ENCODE measurements at regions not wholly inside any gene's neighbourhood (a gene's known extent, or its start where the extent isn't known, plus 50 kb on each side); places are given as distances from the start of the nearest gene placed in this dataset.
A peak's percentile ranks its signal among the peaks of the same experiment; 100 is the strongest.

DNA sequence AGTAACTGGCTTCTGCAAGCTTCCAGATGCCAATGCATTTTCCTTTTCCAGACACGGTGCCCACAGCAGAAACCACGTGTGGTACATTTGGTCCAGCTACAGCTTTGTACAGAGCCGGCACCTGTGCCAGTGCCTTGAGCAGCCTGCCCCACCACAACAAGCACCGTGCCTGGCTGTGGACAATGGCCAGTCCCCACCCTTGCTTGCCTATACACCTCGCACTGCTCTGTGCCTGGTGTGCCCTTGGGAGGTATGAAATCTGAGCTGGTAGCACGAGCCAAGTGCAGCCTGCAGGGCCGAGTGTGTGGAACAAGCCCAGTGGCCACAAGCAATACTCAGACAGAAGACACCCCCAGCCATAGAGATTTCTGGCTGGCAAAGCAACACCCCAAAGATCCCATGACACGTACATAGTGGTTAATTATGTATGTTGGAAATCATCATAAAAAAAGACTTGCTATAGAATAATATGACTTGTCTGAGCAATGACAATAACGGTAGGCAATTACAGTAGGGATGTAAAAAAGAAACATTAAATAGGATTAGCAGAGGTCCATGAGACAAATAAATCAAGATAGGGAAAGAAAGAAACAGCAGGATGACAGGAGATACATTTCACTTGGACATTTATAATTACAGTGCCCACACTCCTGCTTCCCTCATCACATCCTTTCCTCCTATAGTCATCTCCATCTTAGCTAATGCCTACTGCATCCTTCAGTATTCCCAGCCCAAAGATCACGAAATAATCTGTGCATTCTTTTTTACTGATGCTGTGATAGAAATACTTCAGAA lies 1399.5 kb downstream of the PCDH9 start:
- TF ChIP-seq ARNT (IDR thresholded peaks at IDR 0.05) (no peak), PKNOX1 (IDR thresholded peaks at IDR 0.05) (peak; percentile 78), ELF4 (IDR thresholded peaks at IDR 0.05) (no peak)
- CTCF ChIA-PET = no interaction called here
- DNase-seq (ENCODE audit: extremely low spot score) = peak; percentile 48
- POLR2A ChIA-PET = interaction anchor here (1.2 kb wide), 1 partner anchor 8 kb away, joined by 3 read pairs; no protein-coding TSS in a partner anchor

DNA sequence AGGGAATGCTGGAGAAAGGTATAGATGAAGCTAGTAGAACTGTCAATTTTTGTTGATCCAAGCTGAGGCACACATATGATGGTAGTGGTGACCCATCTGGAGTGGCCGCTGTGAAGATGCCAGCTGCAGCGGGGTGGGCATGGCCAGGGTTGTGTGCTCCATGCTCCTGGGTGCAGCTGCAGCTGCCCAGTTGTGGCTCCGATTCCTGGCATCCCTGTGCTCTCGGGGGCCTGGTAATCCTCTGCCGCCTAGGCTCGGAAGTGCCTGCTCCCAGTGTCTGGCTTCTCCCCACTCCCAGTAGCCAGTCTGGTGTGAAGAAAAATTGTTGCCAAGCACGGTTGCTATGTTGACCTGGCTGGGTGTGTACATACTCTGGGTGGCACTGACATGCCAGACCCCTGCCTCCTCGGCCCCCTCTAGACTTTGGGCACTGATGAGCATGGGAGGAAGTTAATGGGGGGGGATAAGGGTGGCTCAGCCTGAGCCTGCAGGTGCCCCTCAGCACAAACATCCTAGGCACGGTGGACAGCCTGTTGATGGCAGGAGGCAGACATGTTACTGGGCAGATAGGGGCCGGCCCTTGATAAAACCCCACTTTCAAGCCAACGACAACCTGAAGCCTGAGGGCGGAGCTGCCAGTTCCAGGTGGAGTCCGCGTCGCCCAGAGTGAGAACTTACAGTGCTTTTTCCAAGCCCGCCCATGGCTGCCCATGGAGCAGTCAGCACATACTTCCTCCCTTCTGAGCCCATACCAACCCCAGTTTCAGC lies 1400.7 kb downstream of the PCDH9 start:
- TF ChIP-seq BHLHE40 (IDR thresholded peaks at IDR 0.05; ENCODE audit: borderline replicate concordance) (no peak), LEF1 (IDR thresholded peaks at IDR 0.05; ENCODE audit: borderline replicate concordance) (no peak), SP1 (IDR thresholded peaks at IDR 0.05) (no peak), ARNT (IDR thresholded peaks at IDR 0.05) (no peak), HDGF (IDR thresholded peaks at IDR 0.05; ENCODE audit: borderline replicate concordance) (no peak), TARDBP (IDR thresholded peaks at IDR 0.05) (no peak), SUZ12 (IDR thresholded peaks at IDR 0.05) (no peak), ELF4 (IDR thresholded peaks at IDR 0.05) (no peak), CTBP1 (IDR thresholded peaks at IDR 0.05; ENCODE audit: borderline replicate concordance) (no peak), L3MBTL2 (conservative IDR thresholded peaks at IDR 0.05) (no peak), PKNOX1 (IDR thresholded peaks at IDR 0.05) (no peak), FOXM1 (IDR thresholded peaks at IDR 0.05; ENCODE audit: borderline replicate concordance) (no peak), FOXK2 (IDR thresholded peaks at IDR 0.05) (no peak), FOXA1 (IDR thresholded peaks at IDR 0.05) (no peak)
- POLR2A ChIA-PET = no interaction called here
- CTCF ChIA-PET = no interaction called here
- no peak for DNase-seq (ENCODE audit: extremely low spot score)

GRCh38 chr13:65826657-65827056 lies 1403.5 kb downstream of the PCDH9 start:
- POLR2A ChIA-PET = no interaction called here
- TF ChIP-seq FOXA1 (IDR thresholded peaks at IDR 0.05) (no peak), TARDBP (IDR thresholded peaks at IDR 0.05) (no peak), FOXK2 (IDR thresholded peaks at IDR 0.05) (no peak), HDGF (IDR thresholded peaks at IDR 0.05; ENCODE audit: borderline replicate concordance) (no peak), PKNOX1 (IDR thresholded peaks at IDR 0.05) (no peak), BHLHE40 (IDR thresholded peaks at IDR 0.05; ENCODE audit: borderline replicate concordance) (no peak), NFRKB (IDR thresholded peaks at IDR 0.05) (no peak), FOXM1 (IDR thresholded peaks at IDR 0.05; ENCODE audit: borderline replicate concordance) (no peak)
- CTCF ChIA-PET = no interaction called here
- DNase-seq (ENCODE audit: extremely low spot score) = no peak

- no peak for DNase-seq (ENCODE audit: extremely low spot score)
- no peak for TF ChIP-seq TARDBP (IDR thresholded peaks at IDR 0.05)
- TF ChIP-seq CTBP1 (IDR thresholded peaks at IDR 0.05; ENCODE audit: borderline replicate concordance) = no peak
- no peak for TF ChIP-seq LEF1 (IDR thresholded peaks at IDR 0.05; ENCODE audit: borderline replicate concordance)
- no peak for TF ChIP-seq BHLHE40 (IDR thresholded peaks at IDR 0.05; ENCODE audit: borderline replicate concordance)
- no peak for TF ChIP-seq FOXM1 (IDR thresholded peaks at IDR 0.05; ENCODE audit: borderline replicate concordance)
- TF ChIP-seq SUZ12 (IDR thresholded peaks at IDR 0.05) = no peak
- no peak for TF ChIP-seq FOXK2 (IDR thresholded peaks at IDR 0.05)
- no peak for TF ChIP-seq HDGF (IDR thresholded peaks at IDR 0.05; ENCODE audit: borderline replicate concordance)
- TF ChIP-seq L3MBTL2 (conservative IDR thresholded peaks at IDR 0.05) = no peak
- TF ChIP-seq ELF4 (IDR thresholded peaks at IDR 0.05) = no peak
- no peak for TF ChIP-seq NFRKB (IDR thresholded peaks at IDR 0.05)
- TF ChIP-seq ZNF384 (IDR thresholded peaks at IDR 0.05) = no peak
- no peak for TF ChIP-seq ARNT (IDR thresholded peaks at IDR 0.05)
- POLR2A ChIA-PET = no interaction called here
- CTCF ChIA-PET = no interaction called here
These were observed 1405.1 kb downstream of the PCDH9 start for GRCh38 chr13:65825039-65825438.

- no peak for DNase-seq (ENCODE audit: extremely low spot score)
- ChIA-PET CTCF (no interaction called here), POLR2A (no interaction called here)
- TF ChIP-seq FOXA1 (IDR thresholded peaks at IDR 0.05) (no peak), L3MBTL2 (conservative IDR thresholded peaks at IDR 0.05) (no peak), BHLHE40 (IDR thresholded peaks at IDR 0.05; ENCODE audit: borderline replicate concordance) (no peak), HDGF (IDR thresholded peaks at IDR 0.05; ENCODE audit: borderline replicate concordance) (no peak), LEF1 (IDR thresholded peaks at IDR 0.05; ENCODE audit: borderline replicate concordance) (no peak), SUZ12 (IDR thresholded peaks at IDR 0.05) (no peak), TARDBP (IDR thresholded peaks at IDR 0.05) (no peak), FOXK2 (IDR thresholded peaks at IDR 0.05) (no peak), ELF4 (IDR thresholded peaks at IDR 0.05) (no peak), ARNT (IDR thresholded peaks at IDR 0.05) (no peak), CTBP1 (IDR thresholded peaks at IDR 0.05; ENCODE audit: borderline replicate concordance) (no peak), FOXM1 (IDR thresholded peaks at IDR 0.05; ENCODE audit: borderline replicate concordance) (no peak), NFRKB (IDR thresholded peaks at IDR 0.05) (no peak), ZNF384 (IDR thresholded peaks at IDR 0.05) (no peak), SP1 (IDR thresholded peaks at IDR 0.05) (no peak), PKNOX1 (IDR thresholded peaks at IDR 0.05) (no peak)
These were observed 1422.1 kb downstream of the PCDH9 start for GRCh38 chr13:65808061-65808460.

Measured in HEK293T (cell line).